ENCODE measurements at regions not wholly inside any gene's neighbourhood (a gene's known extent, or its start where the extent isn't known, plus 50 kb on each side); places are given as distances from the start of the nearest gene placed in this dataset.

- peaks cover 6% of the 10 kb centered on the region for H3K9me3 ChIP-seq (replicated peaks; ENCODE audit: control insufficient read depth, insufficient read depth, low read length)
- intact Hi-C loops (cut with micrococcal nuclease) (no loop called here), dilution Hi-C loops (cut with MboI; ENCODE audit: extremely low pct_ligation_motif_present, low sequenced_read_pairs) (no loop called here)
- H4K20me1 ChIP-seq (replicated peaks; ENCODE audit: control insufficient read depth, extremely low read depth, insufficient read depth, low read length): no peaks in the 10 kb centered on the region
- H3K9me1 ChIP-seq (replicated peaks; ENCODE audit: control insufficient read depth, extremely low read depth, insufficient read depth, low read length): no peaks in the 10 kb centered on the region
- H3K79me2 ChIP-seq (ENCODE audit: control insufficient read depth, insufficient read depth, low read length): no peaks in the 10 kb centered on the region
- no peaks in the 10 kb centered on the region for H3K27me3 ChIP-seq (ENCODE audit: control insufficient read depth in 2 of 2, insufficient read depth in 2 of 2, low read length in 2 of 2)
- H3K27ac ChIP-seq (ENCODE audit: insufficient read depth, low read depth, low read length): no peak overlapping the region
- BruUV-seq (replicated peaks): no TSS peak
- H3K4me3 ChIP-seq (replicated peaks in 1 of 3; ENCODE audit: insufficient read depth in 1 of 3, low read depth in 1 of 3, low read length in 3 of 3): no peak overlapping the region
- H3K4me2 ChIP-seq (ENCODE audit: insufficient read depth, low read length): no peak overlapping the region
- no peak overlapping the region for H3K9ac ChIP-seq (replicated peaks; ENCODE audit: extremely low read depth, insufficient read depth, low read length)
- no peaks in the 10 kb centered on the region for H3K36me3 ChIP-seq (ENCODE audit: control insufficient read depth in 2 of 2, extremely low read depth in 1 of 2, insufficient read depth in 2 of 2, low read length in 2 of 2)
- no peak overlapping the region for H2AFZ ChIP-seq (ENCODE audit: low read depth, low read length)
- DNase-seq (ENCODE audit: low read depth, low spot score) (no peak), FAIRE-seq (no peak)
- TF ChIP-seq POLR2A (IDR thresholded peaks at IDR 0.05; ENCODE audit: low read depth, low read length) (no peak), FOS (IDR thresholded peaks at IDR 0.05; ENCODE audit: borderline replicate concordance, insufficient read depth, low read length) (no peak), POLR2AphosphoS5 (IDR thresholded peaks at IDR 0.05; ENCODE audit: insufficient read depth, low read depth, low read length) (no peak), CTCF (IDR thresholded peaks at IDR 0.05; ENCODE audit: extremely low read depth in 1 of 2, insufficient read depth in 1 of 2, low read depth in 1 of 2, low read length in 2 of 2) (no peak), GATA2 (IDR thresholded peaks at IDR 0.05; ENCODE audit: insufficient read depth, insufficient read length, low read depth, low read length) (no peak), JUN (IDR thresholded peaks at IDR 0.05; ENCODE audit: borderline replicate concordance, insufficient read depth, insufficient read length, low read depth) (no peak), MYC (IDR thresholded peaks at IDR 0.05; ENCODE audit: low read depth, low read length) (no peak), EZH2 (IDR thresholded peaks at IDR 0.05; ENCODE audit: borderline replicate concordance, low read depth, low read length, severe bottlenecking) (no peak)
- TF ChIP-seq, protein P1, sequence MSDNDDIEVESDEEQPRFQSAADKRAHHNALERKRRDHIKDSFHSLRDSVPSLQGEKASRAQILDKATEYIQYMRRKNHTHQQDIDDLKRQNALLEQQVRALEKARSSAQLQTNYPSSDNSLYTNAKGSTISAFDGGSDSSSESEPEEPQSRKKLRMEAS (IDR thresholded peaks at IDR 0.05; ENCODE audit: insufficient read depth, insufficient read length): no peak
- POLR2A ChIA-PET: no interaction called here
- H3K4me1 ChIP-seq (ENCODE audit: control insufficient read depth, extremely low read depth, insufficient read depth, low read length): no peaks in the 10 kb centered on the region
- CTCF ChIA-PET: no interaction called here
Observed at GRCh38 chr1:4265836-4266235, 365.8 kb upstream of the C1orf174 start.
